ENCODE measurements at regions not wholly inside any gene's neighbourhood (a gene's known extent, or its start where the extent isn't known, plus 50 kb on each side); places are given as distances from the start of the nearest gene placed in this dataset.

- no peak for TF ChIP-seq CSRNP3 (CRISPR knock-in tag; IDR thresholded peaks at IDR 0.05)
- TF ChIP-seq ZNF70 (CRISPR knock-in tag; IDR thresholded peaks at IDR 0.05): no peak
- no peak for TF ChIP-seq ZFP30 (CRISPR knock-in tag; IDR thresholded peaks at IDR 0.05)
- no peak for TF ChIP-seq CREB5 (CRISPR knock-in tag; IDR thresholded peaks at IDR 0.05; ENCODE audit: low read depth)
- TF ChIP-seq CSDC2 (CRISPR knock-in tag; IDR thresholded peaks at IDR 0.05): no peak
- TF ChIP-seq ISL1 (CRISPR knock-in tag; IDR thresholded peaks at IDR 0.05): no peak
- no peak for TF ChIP-seq PATZ1 (CRISPR knock-in tag; IDR thresholded peaks at IDR 0.05; ENCODE audit: borderline replicate concordance)
- no peak for TF ChIP-seq ARNTL (CRISPR knock-in tag; IDR thresholded peaks at IDR 0.05; ENCODE audit: borderline replicate concordance, low read depth)
- TF ChIP-seq TOX (CRISPR knock-in tag; IDR thresholded peaks at IDR 0.05; ENCODE audit: borderline replicate concordance): no peak
- TF ChIP-seq POU6F1 (CRISPR knock-in tag; IDR thresholded peaks at IDR 0.05; ENCODE audit: borderline replicate concordance, low read depth): no peak
Measured at GRCh38 chr6:4322846-4323309, 187.5 kb upstream of the ECI2 start.

Measured in SK-N-SH treated with all-trans-retinoic acid at 6 μM for 48 hours (cell line).